T-helper 22 cell (primary cell): ENCODE measurements at regions not wholly inside any gene's neighbourhood (a gene's known extent, or its start where the extent isn't known, plus 50 kb on each side); places are given as distances from the start of the nearest gene placed in this dataset.

ENCODE experiments used
- DNase-seq: peaks from one replicate; pipeline ENCODE4 v3.0.0-alpha.2; 2020; ENCODE audit warnings: low read depth

DNA sequence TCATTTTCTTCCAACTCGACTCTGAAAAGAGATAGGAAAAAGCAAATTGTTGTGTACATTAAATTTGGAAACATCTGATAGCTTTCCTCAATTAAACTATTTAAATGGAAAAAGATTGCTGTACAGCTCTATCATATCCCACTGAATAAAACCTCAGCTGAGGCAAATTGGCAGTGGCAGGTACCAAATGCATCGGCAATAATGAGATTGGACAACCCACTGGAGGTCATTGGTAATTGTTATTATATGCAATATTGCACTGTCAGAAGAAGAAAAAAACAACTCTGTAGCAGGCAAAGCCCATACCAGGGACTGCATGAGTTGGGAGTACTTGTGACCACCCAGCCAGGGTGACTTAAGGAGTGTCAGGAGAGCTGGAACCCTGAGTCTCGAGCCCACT is 291.6 kb upstream of the SKOR2 start:
- no peak for DNase-seq

DNA sequence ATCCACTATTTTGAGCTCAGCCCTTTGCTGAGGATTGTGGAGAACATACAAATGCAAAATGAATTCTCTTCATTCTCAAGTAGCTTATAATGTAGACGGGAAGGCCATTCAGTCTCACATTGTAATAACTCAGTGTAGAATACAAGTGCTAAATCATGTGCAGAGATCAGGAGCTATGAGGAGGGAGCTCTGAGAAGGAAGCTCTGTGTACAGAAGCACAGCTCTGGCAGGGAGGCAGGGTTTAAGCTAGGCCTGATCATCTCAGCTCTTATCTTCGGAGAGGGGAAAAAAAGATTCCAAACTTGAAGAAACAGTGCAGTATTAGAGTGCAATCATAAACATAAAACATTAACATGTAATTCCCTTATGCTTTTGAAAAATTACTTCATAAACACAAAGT is 291.1 kb upstream of the SKOR2 start:
- no peak for DNase-seq

DNA sequence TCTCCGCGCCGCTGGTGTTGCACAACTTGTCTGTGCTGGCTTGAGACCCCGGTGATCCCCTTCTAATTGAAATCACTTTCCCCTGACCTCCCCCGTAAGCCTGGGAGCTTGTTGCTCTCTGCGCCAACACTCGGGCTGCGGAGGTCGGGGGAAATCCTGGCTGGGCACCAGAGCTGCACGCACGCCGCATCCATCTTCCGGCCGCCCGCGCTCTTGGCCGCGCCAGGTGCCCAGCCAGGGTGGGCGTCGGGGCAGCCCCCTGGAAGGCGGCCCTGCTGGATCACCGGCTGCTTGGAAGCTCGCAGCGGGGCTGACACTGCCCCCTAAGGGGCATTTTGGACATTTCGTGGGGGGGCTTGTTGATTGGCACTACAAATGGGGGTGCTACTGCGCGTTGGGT is 280.3 kb upstream of the SKOR2 start:
- DNase-seq = no peak

DNA sequence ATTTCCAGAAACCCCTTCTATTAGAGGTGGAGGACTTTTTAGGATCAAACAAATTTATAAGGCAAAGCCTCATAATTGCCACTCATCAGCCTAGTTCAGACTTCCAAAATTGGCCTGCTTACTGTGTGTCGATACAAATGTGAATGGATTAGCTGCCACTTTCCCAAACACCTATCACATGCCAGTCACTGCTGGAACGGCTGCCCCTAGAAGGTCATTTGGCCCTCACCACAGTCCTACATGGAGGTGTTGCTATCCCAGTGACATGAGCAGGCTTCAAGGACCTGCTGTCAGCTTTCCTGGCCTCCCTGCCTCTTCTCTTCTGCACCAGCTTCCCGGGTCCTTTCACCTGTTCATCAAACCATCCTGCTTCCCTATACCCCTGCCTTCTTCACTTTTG is 279.2 kb upstream of the SKOR2 start:
- no peak for DNase-seq

DNA sequence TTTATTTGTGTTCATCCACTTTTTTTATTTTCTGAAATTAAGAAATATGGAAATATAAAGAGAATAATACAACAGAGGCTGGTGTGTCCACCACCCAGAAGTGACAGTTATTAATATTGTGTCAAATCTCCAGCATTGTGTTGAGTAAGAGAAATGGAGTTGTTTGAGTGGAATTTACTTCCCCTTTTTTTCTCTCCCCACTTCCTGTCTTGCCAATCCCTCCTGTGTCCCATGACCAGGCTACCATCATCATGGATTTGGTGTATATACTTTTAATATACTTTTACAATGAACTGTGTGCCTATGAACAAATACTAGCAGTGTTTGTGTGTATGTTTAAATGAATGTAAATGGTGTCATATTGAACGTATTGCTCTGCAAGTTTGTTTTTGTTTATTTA is 276.9 kb upstream of the SKOR2 start:
- no peak for DNase-seq

DNA sequence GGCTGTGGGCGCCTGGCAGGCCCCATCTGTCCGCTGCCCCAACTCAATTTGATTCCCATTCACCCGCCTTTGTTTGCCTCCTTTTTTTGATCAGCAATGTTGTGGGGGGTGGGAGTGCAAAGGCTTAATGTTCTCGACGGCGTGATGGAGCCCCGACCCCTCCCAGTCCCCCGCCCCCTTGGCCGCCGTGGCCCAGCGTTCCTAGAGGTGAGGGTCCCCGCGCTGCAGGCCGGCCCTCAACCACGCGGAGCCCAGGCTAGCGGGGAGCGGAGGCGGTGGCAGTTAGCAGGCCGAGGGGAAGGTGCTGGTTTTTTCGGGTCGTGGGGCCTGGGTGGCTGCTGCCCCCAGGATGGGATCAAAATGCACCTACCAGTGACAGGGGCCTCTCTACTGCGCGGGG is 274.7 kb upstream of the SKOR2 start:
- DNase-seq = no peak

GRCh38 chr18:47522359-47522758 is 270.9 kb upstream of the SKOR2 start:
- no peak for DNase-seq

DNA sequence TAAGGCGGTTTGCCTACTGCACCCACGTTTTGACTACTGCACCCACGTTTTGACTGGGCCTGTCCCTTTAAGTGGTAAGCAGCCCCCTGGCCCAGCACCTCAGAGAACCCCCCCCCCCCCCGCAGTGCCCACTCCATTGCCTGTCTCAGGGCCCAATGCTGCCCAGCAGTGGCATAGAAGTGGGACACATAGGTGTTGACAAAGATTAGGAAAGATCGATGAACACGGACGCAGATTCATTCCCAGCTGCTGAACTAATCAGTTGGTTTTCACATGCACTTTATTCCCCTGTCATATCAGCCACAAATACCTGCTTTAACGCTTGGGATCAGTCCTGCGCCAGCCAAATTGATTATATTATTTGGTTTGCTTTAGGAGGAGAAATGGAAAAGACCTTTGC is 268.8 kb upstream of the SKOR2 start:
- DNase-seq = no peak

DNA sequence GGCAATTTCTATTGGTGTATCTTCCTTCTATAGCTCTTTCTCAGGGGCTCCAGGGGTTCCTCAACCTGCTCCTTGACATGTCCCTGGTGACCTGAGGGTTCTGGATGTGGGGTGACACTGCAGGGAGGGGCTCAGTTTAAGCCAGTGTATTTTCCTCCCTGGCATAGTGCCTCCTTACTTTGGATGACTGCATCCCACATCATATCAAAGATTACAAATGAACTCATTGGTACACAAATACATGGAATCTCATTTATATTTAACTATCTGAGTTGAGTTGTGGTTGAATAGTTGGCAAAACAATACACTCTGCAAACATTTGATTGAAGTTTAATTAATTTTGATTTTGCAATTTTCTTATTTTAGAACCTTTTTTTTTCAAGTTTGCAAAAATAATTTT is 268.2 kb upstream of the SKOR2 start:
- no peak for DNase-seq

GRCh38 chr18:47519277-47519676 is 267.8 kb upstream of the SKOR2 start:
- no peak for DNase-seq

DNA sequence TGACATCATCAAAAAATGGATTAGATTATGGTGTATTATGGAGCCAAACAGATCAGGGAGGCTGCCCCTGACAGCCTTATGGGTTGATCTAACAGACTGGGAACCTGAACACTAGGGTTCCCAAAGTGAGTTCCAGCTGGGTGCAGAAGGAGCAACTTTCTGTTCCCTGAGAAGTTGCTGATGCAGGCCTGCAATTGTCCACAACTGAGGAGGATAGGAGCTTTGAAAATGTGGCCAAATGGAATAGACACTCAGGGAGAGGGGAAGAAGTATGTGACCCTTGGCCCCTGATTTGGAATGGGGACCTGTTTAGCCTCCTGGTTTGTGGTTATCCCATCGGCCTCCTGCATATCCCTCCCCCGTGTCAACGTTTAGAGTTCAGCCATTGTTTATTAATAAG is 262.2 kb upstream of the SKOR2 start:
- DNase-seq = no peak

- DNase-seq = no peak
Observed at GRCh38 chr18:47512726-47513435, 261.4 kb upstream of the SKOR2 start.

- DNase-seq = no peak
Observed at GRCh38 chr18:47512056-47512455, 260.6 kb upstream of the SKOR2 start.

GRCh38 chr18:47510831-47511230 is 259.4 kb upstream of the SKOR2 start:
- no peak for DNase-seq

- DNase-seq = no peak
Observed at GRCh38 chr18:47507651-47508050, 256.2 kb upstream of the SKOR2 start.

DNA sequence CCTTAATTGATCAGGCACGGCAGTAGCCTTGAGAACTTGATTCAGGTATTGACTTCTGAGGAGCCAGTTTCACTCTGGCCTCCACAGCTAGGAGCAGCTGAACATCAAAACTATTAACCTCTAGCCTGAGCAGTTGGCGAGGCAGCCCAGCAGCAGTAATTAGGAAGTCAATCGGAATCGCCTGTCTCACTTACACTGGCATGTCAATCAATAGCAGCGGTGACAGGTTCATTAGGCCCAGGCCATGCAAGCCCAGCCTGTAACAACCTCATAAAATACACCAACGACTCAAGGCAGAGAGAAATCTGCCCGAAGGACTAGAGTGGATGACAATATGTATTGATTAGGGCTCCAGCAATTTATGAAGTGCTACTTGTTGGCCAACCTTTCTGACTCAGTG is 255.4 kb upstream of the SKOR2 start:
- DNase-seq = no peak

- DNase-seq = no peak
Observed at GRCh38 chr18:47501946-47502345, 250.5 kb upstream of the SKOR2 start.

GRCh38 chr18:47500930-47501329 is 249.5 kb upstream of the SKOR2 start:
- DNase-seq = no peak

GRCh38 chr18:47492691-47493090 is 241.2 kb upstream of the SKOR2 start:
- DNase-seq = no peak

DNA sequence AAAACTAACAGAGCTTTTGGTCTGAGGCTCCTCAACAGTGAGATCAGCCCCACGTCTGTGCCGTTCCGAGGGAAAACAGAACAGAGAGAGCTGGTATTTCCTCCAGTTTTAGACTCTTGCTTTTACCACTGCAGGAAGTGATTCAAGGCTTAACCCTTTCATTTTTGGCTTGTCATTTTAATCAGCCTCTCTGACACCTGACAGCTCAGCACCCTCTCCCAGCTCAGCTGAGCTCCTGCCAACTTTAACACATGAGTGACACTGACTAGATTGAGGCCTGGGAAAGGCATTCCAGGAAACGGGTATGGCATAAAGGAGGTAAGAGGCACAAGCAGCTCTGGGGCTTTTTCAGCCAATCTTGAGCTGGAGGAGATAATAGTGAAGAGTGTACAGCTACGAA is 239.4 kb upstream of the SKOR2 start:
- DNase-seq = no peak

DNA sequence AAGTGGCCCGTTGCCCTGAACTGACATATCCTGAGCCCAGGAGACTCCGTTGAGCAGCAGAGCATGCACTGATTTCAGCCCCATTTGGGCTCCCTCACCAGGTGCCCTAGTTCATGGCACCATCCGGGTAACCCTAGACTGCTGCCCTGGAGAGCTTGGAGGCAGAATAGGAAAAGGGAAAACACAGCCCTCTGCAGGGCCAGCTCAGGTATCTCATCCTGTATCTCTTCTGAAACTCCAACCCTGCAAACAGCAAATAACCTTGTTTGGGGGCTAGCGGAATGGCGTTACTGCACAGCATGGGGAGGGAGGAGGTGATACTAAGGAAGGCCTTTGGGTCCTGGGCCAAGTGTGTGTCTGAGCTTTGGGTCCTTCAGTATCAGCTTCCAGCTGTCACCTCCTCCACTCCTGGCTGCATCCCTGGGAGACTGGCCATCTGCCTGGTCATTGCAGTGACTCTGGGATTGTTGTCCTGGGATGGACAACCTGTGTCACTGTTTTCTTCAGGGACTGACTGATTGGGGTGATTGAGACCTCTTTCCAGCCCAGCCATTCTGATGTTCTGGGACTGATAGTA is 233.8 kb upstream of the SKOR2 start:
- no peak for DNase-seq

- no peak for DNase-seq
Observed at GRCh38 chr18:47484068-47484467, 232.6 kb upstream of the SKOR2 start.

DNA sequence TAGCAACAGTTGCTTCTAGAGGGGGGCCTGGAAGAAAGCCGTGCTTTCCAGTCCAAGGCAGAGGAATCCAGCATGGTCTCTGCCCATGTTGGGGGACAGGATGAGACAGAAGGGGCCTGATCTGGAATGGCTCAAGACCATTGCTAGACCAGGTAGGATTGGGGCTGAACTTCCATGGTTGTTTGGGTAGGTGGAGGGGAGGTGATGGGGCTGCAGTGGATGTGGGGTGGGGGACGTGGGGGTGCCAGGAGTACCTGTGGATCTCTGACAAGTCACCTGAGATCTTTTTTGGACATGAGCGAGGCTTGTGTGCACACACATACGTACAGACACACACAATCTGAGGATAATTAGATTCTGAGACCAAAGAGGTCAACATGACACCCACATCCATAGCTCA is 228.7 kb upstream of the SKOR2 start:
- no peak for DNase-seq

DNA sequence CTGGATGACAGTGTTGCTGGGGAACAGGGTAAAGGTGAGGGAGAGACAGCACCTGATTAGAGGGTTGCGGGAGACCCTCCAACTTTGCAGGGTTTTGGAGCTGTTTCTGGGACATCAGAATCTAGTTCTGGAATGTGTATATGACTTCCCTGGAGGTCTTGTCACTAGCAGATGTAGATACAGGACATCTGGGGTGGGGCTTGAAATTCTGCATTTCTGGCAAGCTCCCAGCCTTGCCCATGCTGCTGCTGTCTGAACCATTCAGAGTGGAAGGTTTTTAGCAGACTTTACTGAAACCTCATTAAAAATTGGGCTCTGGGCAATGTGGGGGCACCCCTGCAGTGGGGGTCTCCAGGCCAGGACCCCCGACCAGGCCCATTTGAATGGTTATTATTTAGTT is 220.3 kb upstream of the SKOR2 start:
- no peak for DNase-seq
